GM23338 (cell line): ENCODE measurements at regions not wholly inside any gene's neighbourhood (a gene's known extent, or its start where the extent isn't known, plus 50 kb on each side); places are given as distances from the start of the nearest gene placed in this dataset.

Experiments
- ATAC-seq: fragments of 200-7000 bp; cut with Tn5 transposase; 3 replicates; pipeline ENCODE4 v1.9.1; 2020
- DNase-seq: peaks from one replicate; pipeline ENCODE4 v3.0.0-alpha.2; 2015; ENCODE audit warnings: low spot score
- H2AFZ ChIP-seq: fragments of 200-600 bp; sonication (generic); 2 replicates; pipeline ENCODE4 v1.8.0; 2016; ENCODE audit warnings: antibody characterized with exemption, mild to moderate bottlenecking, moderate library complexity
- H3F3A ChIP-seq: fragments of 200-600 bp; sonication (generic); replicated peaks from 2 replicates; pipeline ENCODE4 v1.8.0; 2017; ENCODE audit warnings: antibody characterized with exemption, mixed run types, low read depth
- H3K27ac ChIP-seq: fragments of 200-600 bp; sonication (generic); 2 replicates; pipeline ENCODE4 v1.6.1; 2016; ENCODE audit warnings: low read depth
- H3K27me3 ChIP-seq: fragments of 200-600 bp; sonication (generic); 2 replicates; pipeline ENCODE4 v1.8.0; 2016; ENCODE audit warnings: mild to moderate bottlenecking, mixed run types, moderate library complexity; ENCODE audit not compliant: insufficient read depth
- H3K36me3 ChIP-seq: fragments of 200-600 bp; sonication (generic); 2 replicates; pipeline ENCODE4 v1.8.0; 2016; ENCODE audit warnings: mild to moderate bottlenecking; ENCODE audit not compliant: insufficient read depth
- H3K4me1 ChIP-seq: fragments of 200-600 bp; sonication (generic); 2 replicates; pipeline ENCODE4 v1.8.0; 2016; ENCODE audit warnings: mild to moderate bottlenecking, moderate library complexity; ENCODE audit not compliant: insufficient read depth
- H3K4me2 ChIP-seq: fragments of 200-600 bp; sonication (generic); 2 replicates; pipeline ENCODE4 v1.7.1; 2017; ENCODE audit warnings: mixed run types
- H3K4me3 ChIP-seq: fragments of 200-600 bp; sonication (generic); 2 replicates; pipeline ENCODE4 v1.6.1; 2016; ENCODE audit warnings: mixed run types
- H3K79me2 ChIP-seq: fragments of 200-600 bp; sonication (generic); replicated peaks from 2 replicates; pipeline ENCODE4 v1.8.0; 2017; ENCODE audit warnings: mild to moderate bottlenecking; ENCODE audit not compliant: insufficient read depth
- H3K9me2 ChIP-seq: fragments of 200-600 bp; sonication (generic); 2 replicates; pipeline ENCODE4 v1.8.0; 2017; ENCODE audit not compliant: insufficient read depth
- H4K20me1 ChIP-seq: fragments of 200-600 bp; sonication (generic); replicated peaks from 2 replicates; pipeline ENCODE4 v1.8.0; 2017; ENCODE audit warnings: mild to moderate bottlenecking; ENCODE audit not compliant: insufficient read depth
- H3K27ac Mint-ChIP-seq: 2 replicates; pipeline ENCODE4 v1.8.0; 2020; ENCODE audit warnings: inconsistent platforms, mild to moderate bottlenecking, moderate library complexity, mixed read lengths
- H3K27me3 Mint-ChIP-seq: 3 replicates; pipeline ENCODE4 v1.8.0; 2022; ENCODE audit warnings: low read depth, mild to moderate bottlenecking, moderate library complexity, mixed read lengths, inconsistent platforms; ENCODE audit not compliant: insufficient read depth, poor library complexity
- H3K36me3 Mint-ChIP-seq: 3 replicates; pipeline ENCODE4 v1.8.0; 2021; ENCODE audit warnings: low read depth, mild to moderate bottlenecking, inconsistent platforms, moderate library complexity, mixed read lengths
- H3K4me1 Mint-ChIP-seq: 3 replicates; pipeline ENCODE4 v1.8.0; 2020; ENCODE audit warnings: mild to moderate bottlenecking, inconsistent platforms, mixed read lengths
- H3K4me3 Mint-ChIP-seq: 3 replicates; pipeline ENCODE4 v1.8.0; 2021; ENCODE audit warnings: moderate library complexity, mild to moderate bottlenecking, inconsistent platforms, mixed read lengths
- H3K9me3 Mint-ChIP-seq: 3 replicates; pipeline ENCODE4 v1.8.0; 2020; ENCODE audit warnings: moderate library complexity, mild to moderate bottlenecking, inconsistent platforms, mixed read lengths
- CREB1 ChIP-seq: fragments of 250-450 bp; sonication (Bioruptor Pico); IDR thresholded peaks from 2 replicates; pipeline ENCODE4 v1.5.0; 2020; ENCODE audit warnings: low read depth, mild to moderate bottlenecking, moderate library complexity
- CTCF ChIP-seq, 2 experiments: fragments of 200-600 bp in 1 of 2; sonication (generic) in 1 of 2; conservative IDR thresholded peaks; 2 replicates each; pipeline versions ENCODE4 v1.5.1 to v1.6.1; 2016 to 2017; ENCODE audit warnings: antibody characterized with exemption in 2 of 2, low read depth in 2 of 2, mild to moderate bottlenecking in 2 of 2, moderate library complexity in 1 of 2
- ETS1 ChIP-seq: IDR thresholded peaks from 2 replicates; pipeline ENCODE4 v1.6.1; 2016; ENCODE audit warnings: antibody characterized with exemption
- EZH2 ChIP-seq: fragments of 200-600 bp; sonication (generic); IDR thresholded peaks from one replicate; pipeline ENCODE4 v1.8.0; 2017; ENCODE audit warnings: antibody characterized with exemption, mild to moderate bottlenecking, low read depth; ENCODE audit not compliant: unreplicated experiment
- EZH2phosphoT487 ChIP-seq: fragments of 200-600 bp; sonication (generic); IDR thresholded peaks from one replicate; pipeline ENCODE4 v1.8.1; 2018; ENCODE audit warnings: antibody characterized with exemption; ENCODE audit not compliant: unreplicated experiment
- JUNB ChIP-seq: IDR thresholded peaks from one replicate; pipeline ENCODE4 v1.6.1; 2016; ENCODE audit warnings: antibody characterized with exemption; ENCODE audit not compliant: unreplicated experiment
- NANOG ChIP-seq: IDR thresholded peaks from 2 replicates; pipeline ENCODE4 v1.6.1; 2016; ENCODE audit warnings: antibody characterized with exemption, borderline replicate concordance
- POLR2AphosphoS5 ChIP-seq: IDR thresholded peaks from 2 replicates; pipeline ENCODE4 v1.6.1; 2016; ENCODE audit warnings: antibody characterized with exemption, low read depth
- REST ChIP-seq: IDR thresholded peaks from one replicate; pipeline ENCODE4 v1.6.1; 2018; ENCODE audit warnings: antibody characterized with exemption; ENCODE audit not compliant: unreplicated experiment
- STAT1 ChIP-seq: IDR thresholded peaks from one replicate; pipeline ENCODE4 v1.6.1; 2016; ENCODE audit warnings: antibody characterized with exemption; ENCODE audit not compliant: unreplicated experiment
- ZNF114 ChIP-seq: fragments of 250-450 bp; sonication (Bioruptor Pico); IDR thresholded peaks from 2 replicates; pipeline ENCODE4 v1.5.0; 2020; ENCODE audit warnings: mild to moderate bottlenecking, moderate library complexity
- ZNF331 ChIP-seq: fragments of 250-450 bp; sonication (Bioruptor Pico); IDR thresholded peaks from 2 replicates; pipeline ENCODE4 v1.5.0; 2020; ENCODE audit warnings: low read depth, mild to moderate bottlenecking, moderate library complexity

- H3K79me2 ChIP-seq = no peaks in the 10 kb centered on the region
- H3K4me1 ChIP-seq = 0 out of 2 replicates have a peak, but pooled peaks cover under 1% of the 10 kb centered on the region
- H3K4me2 ChIP-seq = no peak overlapping the region
- Mint-ChIP-seq H3K4me1 (no peaks in the 10 kb centered on the region; the same call in 2 of the 3 replicates), H3K27ac (no peak overlapping the region), H3K4me3 (no peak overlapping the region), H3K27me3 (no peaks in the 10 kb centered on the region), H3K9me3 (no peaks in the 10 kb centered on the region; the same call in 2 of the 3 replicates), H3K36me3 (no peaks in the 10 kb centered on the region)
- no peaks in the 10 kb centered on the region for H3K9me2 ChIP-seq
- H3K36me3 ChIP-seq = no peaks in the 10 kb centered on the region
- H2AFZ ChIP-seq = no peak overlapping the region
- no peak overlapping the region for H3K4me3 ChIP-seq
- ATAC-seq (no peak), DNase-seq (no peak)
- no peak overlapping the region for H3K27ac ChIP-seq
- no peak for TF ChIP-seq NANOG
- no peak for TF ChIP-seq CREB1 (CRISPR knock-in tag)
- no peak for TF ChIP-seq JUNB
- TF ChIP-seq CTCF (conservative IDR thresholded peaks at IDR 0.05; ENCODE audit: low read depth in 2 of 2) = no peak
- TF ChIP-seq EZH2 = no peak
- no peak for TF ChIP-seq POLR2AphosphoS5
- TF ChIP-seq STAT1 = no peak
- TF ChIP-seq EZH2phosphoT487 = no peak
- no peak for TF ChIP-seq ZNF114 (CRISPR knock-in tag)
- no peak for TF ChIP-seq ZNF331 (CRISPR knock-in tag)
- TF ChIP-seq REST = no peak
- no peak for TF ChIP-seq ETS1
- no peaks in the 10 kb centered on the region for H3K27me3 ChIP-seq
- H4K20me1 ChIP-seq = no peaks in the 10 kb centered on the region
- H3F3A ChIP-seq = no peaks in the 10 kb centered on the region
Observed at GRCh38 chr7:10802526-10802925, 171.1 kb upstream of the PHF14 start.
